ENCODE measurements at regions not wholly inside any gene's neighbourhood (a gene's known extent, or its start where the extent isn't known, plus 50 kb on each side); places are given as distances from the start of the nearest gene placed in this dataset.

DNA sequence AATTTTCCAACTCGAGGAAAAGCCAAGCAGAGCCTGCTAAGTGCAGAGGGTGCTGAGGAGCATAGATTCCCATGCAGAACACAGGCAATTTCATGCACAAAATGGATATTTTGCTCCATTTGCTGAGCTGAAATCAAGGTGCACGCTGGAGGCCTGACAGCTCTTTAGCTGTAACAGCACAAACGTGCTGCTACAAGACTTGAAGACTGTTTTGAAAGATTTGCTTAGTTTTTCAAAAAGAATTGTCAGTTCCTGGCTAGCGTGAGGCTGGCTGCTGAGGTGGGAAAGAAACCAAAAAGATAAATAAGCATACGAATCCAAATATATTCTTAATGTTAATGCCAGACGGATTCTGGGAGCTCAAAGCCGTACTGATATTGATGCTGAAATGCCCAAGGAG lies 309.0 kb upstream of the MAF start:
- ChIA-PET POLR2A (no interaction called here), CTCF (no interaction called here)
- DNase-seq (ENCODE audit: extremely low spot score), result no peak
- TF ChIP-seq CTBP1 (IDR thresholded peaks at IDR 0.05; ENCODE audit: borderline replicate concordance) (no peak), LEF1 (IDR thresholded peaks at IDR 0.05; ENCODE audit: borderline replicate concordance) (no peak), ZNF384 (IDR thresholded peaks at IDR 0.05) (no peak), ARNT (IDR thresholded peaks at IDR 0.05) (no peak), SP1 (IDR thresholded peaks at IDR 0.05) (no peak), BHLHE40 (IDR thresholded peaks at IDR 0.05; ENCODE audit: borderline replicate concordance) (no peak), L3MBTL2 (conservative IDR thresholded peaks at IDR 0.05) (no peak), HDGF (IDR thresholded peaks at IDR 0.05; ENCODE audit: borderline replicate concordance) (no peak), FOXM1 (IDR thresholded peaks at IDR 0.05; ENCODE audit: borderline replicate concordance) (no peak), TARDBP (IDR thresholded peaks at IDR 0.05) (no peak), NFRKB (IDR thresholded peaks at IDR 0.05) (no peak)
- TF ChIP-seq, protein P1, sequence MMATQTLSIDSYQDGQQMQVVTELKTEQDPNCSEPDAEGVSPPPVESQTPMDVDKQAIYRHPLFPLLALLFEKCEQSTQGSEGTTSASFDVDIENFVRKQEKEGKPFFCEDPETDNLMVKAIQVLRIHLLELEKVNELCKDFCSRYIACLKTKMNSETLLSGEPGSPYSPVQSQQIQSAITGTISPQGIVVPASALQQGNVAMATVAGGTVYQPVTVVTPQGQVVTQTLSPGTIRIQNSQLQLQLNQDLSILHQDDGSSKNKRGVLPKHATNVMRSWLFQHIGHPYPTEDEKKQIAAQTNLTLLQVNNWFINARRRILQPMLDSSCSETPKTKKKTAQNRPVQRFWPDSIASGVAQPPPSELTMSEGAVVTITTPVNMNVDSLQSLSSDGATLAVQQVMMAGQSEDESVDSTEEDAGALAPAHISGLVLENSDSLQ (IDR thresholded peaks at IDR 0.05), result no peak

DNA sequence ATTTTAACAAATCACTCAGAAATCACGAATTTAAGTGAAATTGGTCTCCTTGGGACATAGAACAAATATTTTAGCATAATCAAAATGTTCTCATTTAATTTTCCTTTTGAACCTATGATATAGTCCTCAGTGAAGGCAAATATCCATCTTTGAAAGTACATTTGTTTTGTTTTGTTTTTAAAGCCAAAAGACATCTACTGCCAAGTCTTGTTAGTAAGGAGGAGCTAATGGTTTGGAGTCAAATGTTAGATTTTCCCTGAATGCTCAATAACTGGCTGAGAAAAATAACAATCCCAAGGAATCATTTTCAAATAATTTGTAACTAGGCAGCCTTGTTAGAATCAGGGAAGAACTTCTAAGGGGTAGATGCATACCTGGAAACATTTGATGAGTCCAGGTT lies 302.9 kb upstream of the MAF start:
- CTCF ChIA-PET, result no interaction called here
- TF ChIP-seq TARDBP (IDR thresholded peaks at IDR 0.05), result no peak
- no peak for TF ChIP-seq L3MBTL2 (conservative IDR thresholded peaks at IDR 0.05)
- TF ChIP-seq ELF4 (IDR thresholded peaks at IDR 0.05), result no peak
- TF ChIP-seq FOXA1 (IDR thresholded peaks at IDR 0.05), result no peak
- no peak for TF ChIP-seq BHLHE40 (IDR thresholded peaks at IDR 0.05; ENCODE audit: borderline replicate concordance)
- TF ChIP-seq NFRKB (IDR thresholded peaks at IDR 0.05), result no peak
- no peak for TF ChIP-seq HDGF (IDR thresholded peaks at IDR 0.05; ENCODE audit: borderline replicate concordance)
- TF ChIP-seq LEF1 (IDR thresholded peaks at IDR 0.05; ENCODE audit: borderline replicate concordance), result no peak
- TF ChIP-seq FOXK2 (IDR thresholded peaks at IDR 0.05), result no peak
- no peak for DNase-seq (ENCODE audit: extremely low spot score)
- POLR2A ChIA-PET, result no interaction called here

DNA sequence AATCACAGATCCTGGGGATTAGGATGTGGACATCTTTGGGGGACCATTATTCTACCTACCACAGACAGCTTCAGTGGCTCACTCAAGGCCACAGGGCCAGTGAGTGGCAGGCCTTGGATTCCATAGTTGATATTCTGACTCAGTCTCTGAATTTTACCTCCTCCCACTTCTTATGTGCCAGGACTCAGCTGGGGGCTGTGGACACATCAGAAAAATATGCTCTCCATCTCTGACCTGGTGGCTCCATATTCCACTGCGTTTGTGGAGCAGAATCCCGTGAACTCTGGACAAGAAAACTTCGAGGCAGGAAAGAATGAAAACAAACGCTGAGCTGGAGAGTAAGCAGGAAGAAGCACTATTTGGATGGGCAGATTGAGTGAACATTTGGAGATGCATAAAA lies 301.8 kb upstream of the MAF start:
- ChIA-PET CTCF (no interaction called here), POLR2A (no interaction called here)

DNA sequence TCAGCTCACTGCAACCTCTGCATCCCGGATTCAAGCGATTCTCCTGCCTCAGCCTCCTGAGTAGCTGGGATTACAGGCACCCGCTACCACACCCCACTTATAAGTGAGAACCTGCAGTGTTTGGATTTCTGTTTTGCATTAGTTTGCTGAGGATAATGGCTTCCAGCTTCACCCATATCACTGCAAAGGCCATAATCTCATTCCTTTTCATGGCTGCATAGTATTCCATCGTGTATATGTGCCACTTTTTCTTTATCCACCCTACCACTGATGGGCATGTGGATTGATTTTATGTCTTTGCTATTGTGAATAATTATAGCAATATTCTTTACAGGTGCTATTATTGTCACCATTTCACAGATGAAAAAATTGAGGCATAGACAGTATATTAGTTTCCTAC lies 301.0 kb upstream of the MAF start:
- DNase-seq (ENCODE audit: extremely low spot score), result no peak
- ChIA-PET CTCF (no interaction called here), POLR2A (no interaction called here)
- TF ChIP-seq ELF4 (IDR thresholded peaks at IDR 0.05), result no peak

More for the DNA sequence above, 301.8 kb upstream of the MAF start:
- DNase-seq (ENCODE audit: extremely low spot score), result no peak
- TF ChIP-seq CTBP1 (IDR thresholded peaks at IDR 0.05; ENCODE audit: borderline replicate concordance) (no peak), L3MBTL2 (conservative IDR thresholded peaks at IDR 0.05) (no peak), ELF4 (IDR thresholded peaks at IDR 0.05) (no peak), NFRKB (IDR thresholded peaks at IDR 0.05) (no peak), SUZ12 (IDR thresholded peaks at IDR 0.05) (no peak), ARNT (IDR thresholded peaks at IDR 0.05) (no peak), SP1 (IDR thresholded peaks at IDR 0.05) (no peak), FOXK2 (IDR thresholded peaks at IDR 0.05) (no peak), ZNF384 (IDR thresholded peaks at IDR 0.05) (no peak)
- TF ChIP-seq, protein P1 (IDR thresholded peaks at IDR 0.05), result no peak

DNA sequence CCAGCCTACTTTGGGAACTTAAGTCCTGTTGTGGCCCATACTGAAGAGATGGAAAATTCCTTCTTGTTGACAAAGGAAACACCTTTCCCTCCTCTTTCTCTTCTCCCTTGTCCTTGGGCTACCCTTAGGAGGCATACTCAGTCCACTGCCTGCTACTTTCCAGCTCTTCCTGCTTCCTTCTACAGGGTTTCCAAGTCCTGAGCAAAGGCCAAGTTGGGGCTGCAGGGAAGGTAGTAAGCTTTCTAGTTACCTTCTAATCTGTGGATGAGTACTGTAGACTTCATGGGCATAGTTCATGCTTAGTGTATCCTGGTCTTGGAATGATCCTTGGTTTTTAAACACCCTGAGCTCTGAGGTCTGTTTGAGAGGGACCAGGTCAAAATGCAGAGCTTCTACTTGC lies 299.2 kb upstream of the MAF start:
- ChIA-PET POLR2A (no interaction called here), CTCF (interaction anchor here (0.6 kb wide), 1 partner anchor 297 kb away, joined by 3 read pairs; no protein-coding TSS in a partner anchor)
- TF ChIP-seq, protein P1 (IDR thresholded peaks at IDR 0.05), result no peak
- TF ChIP-seq FOXA1 (IDR thresholded peaks at IDR 0.05) (no peak), HDGF (IDR thresholded peaks at IDR 0.05; ENCODE audit: borderline replicate concordance) (no peak)
- no peak for DNase-seq (ENCODE audit: extremely low spot score)

DNA sequence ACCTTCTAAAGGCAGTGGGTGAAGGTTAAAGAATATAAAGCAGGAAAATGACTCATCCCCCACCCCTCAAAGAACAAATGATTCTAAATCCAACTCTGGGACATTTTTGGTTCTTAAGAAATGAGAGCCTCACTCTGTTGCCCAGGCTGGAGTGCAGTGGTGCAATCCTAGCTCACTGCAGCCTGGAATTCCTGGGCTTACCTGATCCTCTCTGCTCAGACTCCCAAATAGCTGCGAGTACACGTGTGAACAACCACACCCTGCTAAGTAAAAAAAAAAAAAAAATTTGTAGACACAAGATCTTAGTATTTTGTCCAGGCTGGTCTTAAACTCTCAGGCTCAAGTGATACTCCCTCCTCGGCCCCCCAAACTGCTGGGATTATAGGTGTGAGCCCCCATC lies 298.8 kb upstream of the MAF start:
- TF ChIP-seq SUZ12 (IDR thresholded peaks at IDR 0.05) (no peak), L3MBTL2 (conservative IDR thresholded peaks at IDR 0.05) (no peak), BHLHE40 (IDR thresholded peaks at IDR 0.05; ENCODE audit: borderline replicate concordance) (no peak), ARNT (IDR thresholded peaks at IDR 0.05) (no peak), ELF4 (IDR thresholded peaks at IDR 0.05) (no peak), TARDBP (IDR thresholded peaks at IDR 0.05) (no peak), FOXA1 (IDR thresholded peaks at IDR 0.05) (no peak), CTBP1 (IDR thresholded peaks at IDR 0.05; ENCODE audit: borderline replicate concordance) (no peak), SP1 (IDR thresholded peaks at IDR 0.05) (no peak)
- TF ChIP-seq, protein P1 (IDR thresholded peaks at IDR 0.05), result no peak
- ChIA-PET CTCF (interaction anchor here (0.6 kb wide), 1 partner anchor 297 kb away, joined by 3 read pairs; no protein-coding TSS in a partner anchor), POLR2A (no interaction called here)
- DNase-seq (ENCODE audit: extremely low spot score), result no peak

DNA sequence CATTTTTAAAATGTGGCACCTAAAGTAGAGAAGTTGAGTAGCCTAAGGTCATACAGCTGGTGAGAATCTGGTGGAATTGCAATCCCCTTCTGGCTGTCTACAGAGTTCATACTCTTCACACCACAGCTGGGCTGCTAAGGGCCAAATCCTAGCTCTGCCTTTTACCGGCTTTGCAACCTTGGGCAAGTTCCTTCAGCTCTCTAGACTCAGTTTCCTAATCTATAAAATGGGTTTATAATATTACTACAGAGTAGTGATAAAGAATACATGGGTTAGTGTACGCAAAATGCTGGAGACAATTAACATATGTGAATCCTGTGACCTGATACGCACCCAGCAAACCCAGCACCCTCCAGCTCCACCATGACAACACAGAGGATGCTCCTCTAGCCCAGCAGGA lies 298.2 kb upstream of the MAF start:
- CTCF ChIA-PET, result no interaction called here
- TF ChIP-seq ELF4 (IDR thresholded peaks at IDR 0.05), result no peak
- TF ChIP-seq TARDBP (IDR thresholded peaks at IDR 0.05), result no peak
- TF ChIP-seq FOXA1 (IDR thresholded peaks at IDR 0.05), result no peak
- TF ChIP-seq HDGF (IDR thresholded peaks at IDR 0.05; ENCODE audit: borderline replicate concordance), result no peak
- TF ChIP-seq CTBP1 (IDR thresholded peaks at IDR 0.05; ENCODE audit: borderline replicate concordance), result no peak
- no peak for TF ChIP-seq NFRKB (IDR thresholded peaks at IDR 0.05)
- TF ChIP-seq BHLHE40 (IDR thresholded peaks at IDR 0.05; ENCODE audit: borderline replicate concordance), result no peak
- no peak for TF ChIP-seq SP1 (IDR thresholded peaks at IDR 0.05)
- TF ChIP-seq ARNT (IDR thresholded peaks at IDR 0.05), result no peak
- no peak for TF ChIP-seq FOXM1 (IDR thresholded peaks at IDR 0.05; ENCODE audit: borderline replicate concordance)
- TF ChIP-seq LEF1 (IDR thresholded peaks at IDR 0.05; ENCODE audit: borderline replicate concordance), result no peak
- TF ChIP-seq ZNF384 (IDR thresholded peaks at IDR 0.05), result no peak
- DNase-seq (ENCODE audit: extremely low spot score), result no peak
- POLR2A ChIA-PET, result no interaction called here
